ENCODE measurements at regions not wholly inside any gene's neighbourhood (a gene's known extent, or its start where the extent isn't known, plus 50 kb on each side); places are given as distances from the start of the nearest gene placed in this dataset.

DNA sequence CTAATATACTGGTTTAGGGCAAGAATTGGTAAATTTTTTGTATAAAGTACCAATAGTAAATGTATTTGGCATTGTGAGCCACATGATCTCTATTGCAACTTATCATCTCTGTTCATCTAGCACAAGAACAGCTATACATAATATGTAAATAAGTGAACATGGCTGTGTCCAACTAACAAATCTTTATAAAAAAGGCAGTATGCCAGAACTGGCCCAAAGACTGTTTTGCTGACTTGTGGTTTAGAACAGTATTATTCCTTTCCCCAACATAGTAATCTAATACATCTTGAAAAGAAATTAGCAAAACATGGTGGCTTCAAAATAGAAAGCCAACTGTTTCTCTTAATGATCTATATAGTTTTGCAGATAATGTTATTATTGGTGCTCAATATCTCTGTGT is 441.4 kb upstream of the CELF4 start:
- DNase-seq: no peak

GRCh38 chr18:38006541-38006940 is 440.9 kb upstream of the CELF4 start:
- DNase-seq: no peak

DNA sequence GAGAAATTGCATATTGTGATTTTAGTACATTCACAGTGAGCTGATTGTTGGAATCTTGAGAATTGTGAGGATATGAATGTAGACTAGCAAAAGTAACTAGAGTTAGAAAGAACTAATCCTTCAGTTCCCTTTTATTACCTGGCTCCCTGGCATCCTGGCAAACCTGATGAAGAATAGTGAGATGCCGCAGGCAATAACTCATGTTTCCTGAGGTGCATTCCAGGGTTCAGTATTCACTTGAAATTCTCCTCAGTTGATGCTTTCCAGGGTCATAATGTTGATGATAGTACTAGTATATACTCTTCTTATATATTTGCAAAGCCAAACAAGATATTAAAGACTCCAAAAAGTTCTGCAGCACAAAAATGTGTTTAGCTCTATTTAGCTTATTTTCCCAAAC is 432.1 kb upstream of the CELF4 start:
- no peak for DNase-seq

DNA sequence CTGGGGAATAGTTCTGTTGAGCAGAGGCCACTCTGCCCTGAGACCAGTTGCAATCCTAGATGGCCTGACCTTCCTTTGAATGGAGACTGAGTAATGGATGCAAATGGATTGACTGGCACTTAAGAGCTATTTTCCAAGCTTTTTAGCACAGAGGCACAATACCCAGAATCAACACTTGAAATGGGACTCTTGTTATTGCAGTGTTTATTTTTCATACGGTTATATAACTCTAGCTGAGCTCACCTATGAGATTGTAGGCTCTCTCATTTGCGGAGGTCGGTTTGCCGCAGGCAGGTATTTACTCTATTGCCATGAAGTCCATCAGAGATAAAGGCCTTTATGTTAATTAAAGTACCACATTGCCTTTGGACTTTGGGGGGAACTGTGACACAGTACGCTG is 422.3 kb upstream of the CELF4 start:
- no peak for DNase-seq

DNA sequence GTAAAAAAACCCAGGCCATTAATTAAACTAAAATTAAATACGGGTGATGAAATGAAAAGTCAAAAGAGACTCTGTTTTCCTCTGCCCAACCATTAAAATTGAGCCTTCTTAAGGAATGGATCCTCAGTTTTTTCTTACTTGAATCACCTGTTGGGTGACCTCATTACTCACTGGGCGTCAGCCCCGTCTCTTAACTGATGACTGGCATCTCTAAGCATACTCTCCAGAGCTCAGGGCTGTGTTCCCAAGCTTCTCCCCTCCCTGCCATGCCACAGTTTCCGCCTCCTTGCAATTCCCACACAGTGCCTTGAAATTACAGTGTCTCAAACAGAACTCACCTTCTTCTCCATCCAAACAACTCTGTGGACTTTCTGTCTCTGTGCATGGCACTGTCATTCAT is 421.1 kb upstream of the CELF4 start:
- DNase-seq: no peak

DNA sequence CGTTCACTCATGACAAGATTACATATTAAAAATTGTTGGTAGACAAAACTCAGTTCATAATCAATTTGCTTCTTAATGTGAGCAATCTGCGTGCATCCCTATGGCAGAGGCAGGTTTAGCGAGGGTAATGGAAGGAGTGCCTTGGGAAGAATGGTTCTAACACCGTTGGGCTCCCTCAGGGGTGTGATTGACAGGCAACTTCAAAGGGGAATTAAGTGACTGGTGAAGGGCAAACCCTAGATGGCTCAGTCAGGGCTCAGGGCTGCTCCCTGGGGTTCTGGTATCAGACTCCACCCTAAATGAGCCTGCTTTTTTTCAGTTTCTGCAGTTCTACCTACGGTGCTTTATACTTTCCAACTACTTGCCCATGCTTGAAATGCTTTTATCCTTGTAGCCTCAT is 419.5 kb upstream of the CELF4 start:
- no peak for DNase-seq

DNA sequence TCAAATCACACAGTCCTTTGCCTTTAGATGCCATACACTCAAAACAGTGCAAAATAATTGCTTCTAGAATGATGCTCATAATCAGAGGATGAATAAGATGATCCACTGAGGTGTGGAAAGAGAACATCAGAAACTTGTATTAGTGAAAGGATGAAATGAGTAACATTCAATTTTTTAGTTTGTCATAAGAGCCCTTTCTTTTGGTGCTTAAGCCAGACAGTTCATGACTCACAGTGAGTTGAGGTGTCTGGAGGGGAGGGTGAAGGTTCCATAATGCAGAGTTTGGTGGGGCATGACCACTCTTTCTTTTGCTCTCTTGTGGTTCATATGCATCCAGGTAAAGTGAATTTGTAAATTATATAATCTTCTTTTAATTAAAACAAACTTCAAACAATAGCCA is 415.0 kb upstream of the CELF4 start:
- no peak for DNase-seq

DNA sequence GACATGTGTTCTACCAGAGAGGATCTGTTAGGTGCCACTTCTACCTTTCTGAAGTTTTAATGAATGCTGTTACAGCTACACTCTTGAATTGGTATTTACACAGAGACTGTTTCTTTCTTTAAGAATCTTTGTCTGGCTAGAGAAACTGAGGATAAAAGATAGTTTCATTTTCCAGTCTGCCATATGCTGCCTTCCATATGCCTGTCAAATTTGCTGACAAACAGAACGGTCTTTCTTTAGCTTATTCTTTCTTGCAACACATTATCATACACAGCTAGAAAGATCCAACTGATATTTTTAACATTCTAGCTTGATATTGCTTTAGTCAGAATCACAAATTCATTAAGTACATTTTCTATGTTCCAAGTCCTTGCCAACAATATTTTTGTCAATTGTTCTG is 409.8 kb upstream of the CELF4 start:
- no peak for DNase-seq

GRCh38 chr18:37967261-37967660 is 401.7 kb upstream of the CELF4 start:
- DNase-seq: no peak

- no peak for DNase-seq
Observed at GRCh38 chr18:37965572-37965970, 400.0 kb upstream of the CELF4 start.

DNA sequence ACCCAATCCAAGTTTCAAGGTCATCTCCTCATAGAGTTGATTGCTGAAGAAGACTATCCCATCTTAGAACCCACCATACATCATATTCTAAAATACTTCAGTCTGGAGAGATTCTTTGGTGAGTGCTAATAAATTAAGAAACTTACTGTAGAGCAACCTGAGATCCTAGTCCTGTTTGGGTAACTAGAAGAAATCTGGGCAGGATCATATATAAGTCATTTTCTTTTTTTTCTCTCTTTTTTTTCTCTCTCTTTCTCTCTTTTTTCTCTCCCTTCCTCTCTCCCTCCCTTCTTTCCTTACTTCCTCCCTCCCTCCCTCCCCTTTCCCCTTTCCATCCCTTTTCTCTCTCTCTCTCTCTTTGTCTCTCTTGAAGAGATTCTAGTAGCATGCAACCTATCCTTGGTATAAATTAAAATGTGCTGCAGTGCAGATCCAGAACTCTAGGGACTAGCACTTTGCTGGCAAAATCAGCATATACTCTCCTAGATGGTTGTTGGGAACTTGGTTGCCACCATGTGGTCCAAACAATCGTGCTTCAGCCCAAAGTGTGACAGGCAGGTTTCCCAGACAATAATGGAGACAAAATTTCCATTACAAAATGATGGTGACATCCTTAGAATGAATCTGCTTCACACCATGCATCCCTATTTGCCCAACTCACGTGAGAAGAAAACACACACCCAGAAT is 399.4 kb upstream of the CELF4 start:
- DNase-seq: no peak

- DNase-seq: no peak
Observed at GRCh38 chr18:37963837-37964236, 398.2 kb upstream of the CELF4 start.

GRCh38 chr18:37962316-37962966 is 396.8 kb upstream of the CELF4 start:
- DNase-seq: no peak

DNA sequence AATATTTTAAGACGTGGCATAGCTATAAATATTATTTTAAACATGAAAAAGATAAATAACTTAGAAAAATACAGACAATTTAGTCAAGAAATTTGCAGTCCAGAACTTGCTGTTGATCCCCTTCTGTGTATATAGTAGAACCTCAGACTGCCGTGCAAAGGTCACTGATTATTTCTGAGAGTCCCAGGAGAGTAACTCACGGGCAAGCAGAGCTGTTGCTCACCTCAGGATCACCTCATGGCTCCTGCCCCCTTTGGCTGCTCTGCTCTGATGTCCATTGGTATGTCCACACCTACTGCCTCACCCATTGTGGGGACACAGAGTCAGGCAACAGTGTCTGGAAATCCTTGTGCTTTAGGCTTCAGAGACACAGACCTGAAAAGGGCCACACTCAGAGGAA is 392.9 kb upstream of the CELF4 start:
- DNase-seq: no peak

- no peak for DNase-seq
Observed at GRCh38 chr18:37956902-37957301, 391.3 kb upstream of the CELF4 start.

- DNase-seq: no peak
Observed at GRCh38 chr18:37956020-37956419, 390.4 kb upstream of the CELF4 start.

DNA sequence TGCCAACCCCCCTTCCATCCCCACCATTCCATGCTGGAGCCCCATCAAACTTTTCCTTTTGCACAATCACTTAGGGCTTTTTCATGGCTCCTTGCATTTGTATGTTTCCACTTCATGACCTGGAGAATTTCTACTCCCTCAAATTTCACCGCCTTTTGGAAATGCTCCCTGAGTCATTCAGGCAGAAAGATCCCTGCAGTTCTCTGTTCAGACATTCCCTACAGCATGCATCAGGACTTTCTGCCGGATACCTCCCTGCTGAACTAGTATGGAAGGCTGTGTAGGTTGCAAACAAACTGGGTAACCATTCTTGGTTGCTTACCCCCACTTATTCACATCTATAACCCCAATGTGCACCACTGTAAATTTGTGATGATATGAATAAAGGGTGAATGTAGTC is 389.6 kb upstream of the CELF4 start:
- no peak for DNase-seq

GRCh38 chr18:37953876-37954275 is 388.3 kb upstream of the CELF4 start:
- DNase-seq: no peak

DNA sequence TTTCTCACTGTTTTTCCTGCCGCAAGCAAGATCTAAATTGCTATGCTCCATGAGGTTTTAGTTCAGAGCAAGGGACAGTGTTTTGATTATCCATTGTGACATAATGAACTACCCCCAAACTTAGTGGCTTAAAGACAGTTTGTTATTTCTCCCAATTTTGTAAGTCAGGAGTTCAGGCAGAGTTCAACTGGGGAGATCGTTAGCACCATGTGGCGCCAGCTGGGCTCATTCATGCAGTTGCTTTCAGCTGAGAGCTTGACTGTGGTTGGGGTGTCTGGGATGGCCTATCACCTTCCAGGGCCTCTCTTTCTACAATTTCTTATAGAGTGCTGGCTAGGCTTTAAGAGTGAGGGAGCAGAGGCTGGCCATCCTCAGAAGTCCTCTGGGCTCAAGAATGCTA is 382.9 kb upstream of the CELF4 start:
- DNase-seq: no peak

GRCh38 chr18:37946324-37946723 is 380.7 kb upstream of the CELF4 start:
- no peak for DNase-seq

DNA sequence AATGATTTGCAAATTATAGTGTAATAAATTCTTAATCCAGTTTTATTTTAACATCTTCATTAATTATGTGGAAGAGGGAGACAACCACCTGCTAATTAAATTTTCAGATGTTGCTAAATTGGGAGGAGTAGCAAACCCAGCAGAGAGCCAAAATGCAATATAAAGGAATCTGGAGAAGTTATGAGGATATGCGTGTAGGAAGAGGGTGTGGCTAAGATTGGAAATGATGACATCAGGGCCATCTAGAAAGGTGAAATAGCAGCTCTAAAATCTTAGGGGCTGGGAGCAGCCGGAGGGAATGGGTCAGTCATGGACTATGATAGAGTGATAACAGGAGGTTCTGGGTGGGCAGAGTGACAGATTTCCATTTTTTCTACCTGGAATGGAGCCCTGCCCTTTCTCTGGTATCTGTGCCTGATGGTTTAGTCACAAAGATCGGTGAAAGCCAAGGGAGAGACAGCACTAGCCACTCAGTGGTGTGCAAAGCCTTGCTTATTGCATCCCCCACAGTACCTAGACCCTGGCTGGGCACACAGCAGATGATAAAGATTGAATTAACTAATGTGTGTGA is 379.2 kb upstream of the CELF4 start:
- DNase-seq: no peak

GRCh38 chr18:37937287-37937686 is 371.7 kb upstream of the CELF4 start:
- no peak for DNase-seq

DNA sequence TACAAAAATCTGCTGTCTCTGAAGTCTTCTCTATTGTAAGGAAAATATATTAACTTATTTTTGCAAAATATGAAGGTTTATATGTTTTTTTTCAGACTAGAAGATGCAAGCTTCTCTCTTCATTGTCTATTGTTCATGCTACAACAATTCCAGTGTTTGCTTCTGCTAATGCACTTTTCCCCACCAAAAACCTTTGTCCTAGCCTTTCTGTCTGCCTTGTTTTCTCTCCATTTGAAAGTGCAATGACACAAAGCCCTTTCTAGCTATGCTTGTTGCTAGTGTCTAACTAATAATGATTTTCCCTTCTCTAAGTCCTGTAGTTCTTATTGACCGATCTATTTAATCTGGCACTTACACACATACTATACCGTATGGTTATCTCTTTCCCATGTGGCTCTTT is 369.5 kb upstream of the CELF4 start:
- DNase-seq: no peak

DNA sequence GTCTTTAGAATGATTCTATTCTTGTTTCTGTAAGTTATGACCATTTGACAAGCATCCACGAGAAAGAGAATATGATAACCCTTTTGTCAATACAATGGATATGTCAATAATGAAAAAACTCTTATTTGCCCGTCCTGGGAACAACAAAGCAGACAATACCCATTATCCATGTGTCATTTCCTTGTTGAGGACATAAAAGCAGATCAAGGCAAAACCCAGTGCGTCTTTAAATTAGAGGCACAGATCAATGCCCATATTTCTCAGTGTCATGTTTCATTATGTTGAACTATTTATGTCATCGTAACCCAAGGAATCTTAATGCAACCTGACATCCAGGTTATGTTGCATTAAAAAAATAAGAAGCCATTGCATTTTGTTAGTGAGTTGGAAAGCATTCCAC is 365.0 kb upstream of the CELF4 start:
- DNase-seq: no peak

GRCh38 chr18:37922162-37922561 is 356.6 kb upstream of the CELF4 start:
- no peak for DNase-seq
